Ureter (tissue), 1 donor: ENCODE measurements at regions not wholly inside any gene's neighbourhood (a gene's known extent, or its start where the extent isn't known, plus 50 kb on each side); places are given as distances from the start of the nearest gene placed in this dataset.

Experiments
- DNase-seq: peaks from one replicate; pipeline ENCODE4 v3.0.0-alpha.2; 2020; ENCODE audit warnings: low spot score
- donor health status: DM: yes; HTN: yes; CAD: no.

GRCh38 chr1:57644667-57645066 is 220.8 kb upstream of the DAB1 start:
- no peak for DNase-seq

DNA sequence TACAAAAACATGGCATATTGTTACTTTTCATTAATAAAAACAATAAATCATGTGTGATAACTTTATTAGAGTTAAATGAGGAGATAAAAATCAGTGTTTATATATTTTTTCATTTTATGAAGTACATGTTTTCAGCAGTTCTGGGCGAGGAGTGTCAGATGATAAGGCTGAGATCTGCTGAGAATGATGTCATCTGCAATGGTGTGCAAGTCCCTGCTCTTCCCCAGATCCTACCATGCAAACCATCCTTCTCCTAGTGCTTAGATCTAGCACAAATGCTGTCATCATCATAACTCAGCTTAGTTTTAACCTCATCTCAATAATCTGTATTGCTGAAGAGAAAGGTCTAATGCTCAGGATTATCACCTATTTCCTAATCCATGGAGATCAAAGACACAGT is 214.4 kb upstream of the DAB1 start:
- DNase-seq = no peak

DNA sequence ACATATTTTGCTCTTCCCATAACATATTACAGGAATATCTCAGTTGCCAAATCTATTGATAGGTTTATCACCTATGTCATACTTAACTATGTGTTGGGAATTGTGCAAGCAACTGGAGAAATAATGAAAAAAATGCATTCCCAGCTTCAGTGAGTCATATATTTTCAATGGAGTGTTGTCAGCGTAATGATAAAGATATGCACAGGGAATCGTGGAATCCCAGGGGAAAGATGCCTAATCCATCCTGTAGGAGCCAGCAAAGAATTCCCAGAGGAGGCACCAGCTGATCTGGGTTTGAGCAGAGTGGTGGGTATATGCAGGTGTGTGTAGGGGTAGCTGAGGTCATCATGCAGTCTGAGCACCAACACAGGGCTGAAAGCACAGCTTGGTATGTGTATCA is 213.3 kb upstream of the DAB1 start:
- no peak for DNase-seq

GRCh38 chr1:57633881-57634280 is 210.0 kb upstream of the DAB1 start:
- DNase-seq = no peak

GRCh38 chr1:57633056-57633455 is 209.2 kb upstream of the DAB1 start:
- no peak for DNase-seq

- no peak for DNase-seq
These were observed 208.5 kb upstream of the DAB1 start for GRCh38 chr1:57632401-57632800.

- no peak for DNase-seq
These were observed 203.8 kb upstream of the DAB1 start for GRCh38 chr1:57627612-57628011.

- no peak for DNase-seq
These were observed 200.1 kb upstream of the DAB1 start for GRCh38 chr1:57623791-57624538.

DNA sequence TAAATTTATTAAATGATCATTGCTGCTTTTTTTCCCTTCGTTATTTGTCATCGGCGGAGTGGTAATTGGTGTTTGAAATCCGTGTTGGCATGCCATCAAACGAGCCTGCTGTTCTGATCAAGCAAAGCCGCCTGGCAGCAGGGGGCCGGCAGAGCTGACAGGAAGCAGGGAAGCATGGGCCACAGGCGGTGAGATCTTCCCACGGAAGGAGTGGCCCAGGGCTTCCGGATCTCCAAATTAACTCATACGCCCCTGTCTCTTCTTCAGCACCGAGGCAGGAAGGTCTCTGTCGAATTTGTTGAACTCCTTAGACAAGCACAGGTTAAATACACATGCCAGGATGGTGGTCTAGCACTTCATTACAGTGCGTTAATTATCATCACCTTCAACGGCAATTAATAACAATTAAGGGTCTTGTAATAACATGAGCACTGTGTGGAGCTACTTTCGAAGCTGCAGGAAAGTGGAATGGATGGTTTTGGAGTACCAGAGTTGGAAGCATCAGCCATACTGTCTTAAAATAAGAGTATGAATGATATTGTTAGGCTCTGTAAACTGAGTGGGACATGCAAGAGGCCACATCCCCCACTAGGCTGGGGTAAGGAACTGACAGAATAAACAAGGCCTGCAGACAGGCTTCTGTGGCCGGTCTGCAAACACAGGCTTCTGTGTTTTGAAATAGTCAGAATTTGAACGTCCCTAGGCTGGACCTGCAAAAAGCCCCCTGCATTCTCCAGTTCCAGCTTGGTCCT is 199.4 kb upstream of the DAB1 start:
- DNase-seq = no peak

DNA sequence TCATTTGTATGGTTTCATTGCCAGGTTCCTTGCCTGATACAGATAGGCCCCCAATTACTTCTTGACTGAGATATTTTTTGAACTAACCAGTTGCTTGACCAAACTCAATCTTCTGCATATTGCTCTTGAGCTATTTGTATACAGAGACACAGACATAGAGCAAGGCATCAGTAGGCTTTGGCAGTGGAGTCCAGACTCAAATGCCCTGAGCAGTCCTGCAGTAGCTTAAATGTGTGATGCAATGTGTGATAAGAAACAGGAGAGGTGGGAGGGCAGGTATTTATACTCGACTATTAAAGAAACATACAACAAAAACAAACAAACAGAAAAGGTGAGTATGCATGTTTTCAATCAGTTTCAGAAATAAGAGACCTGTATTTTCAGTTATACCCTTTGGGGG is 197.9 kb upstream of the DAB1 start:
- DNase-seq = no peak

GRCh38 chr1:57620605-57621004 is 196.7 kb upstream of the DAB1 start:
- DNase-seq = no peak

GRCh38 chr1:57616921-57617320 is 193.1 kb upstream of the DAB1 start:
- DNase-seq = no peak

- no peak for DNase-seq
These were observed 192.1 kb upstream of the DAB1 start for GRCh38 chr1:57615956-57616355.

DNA sequence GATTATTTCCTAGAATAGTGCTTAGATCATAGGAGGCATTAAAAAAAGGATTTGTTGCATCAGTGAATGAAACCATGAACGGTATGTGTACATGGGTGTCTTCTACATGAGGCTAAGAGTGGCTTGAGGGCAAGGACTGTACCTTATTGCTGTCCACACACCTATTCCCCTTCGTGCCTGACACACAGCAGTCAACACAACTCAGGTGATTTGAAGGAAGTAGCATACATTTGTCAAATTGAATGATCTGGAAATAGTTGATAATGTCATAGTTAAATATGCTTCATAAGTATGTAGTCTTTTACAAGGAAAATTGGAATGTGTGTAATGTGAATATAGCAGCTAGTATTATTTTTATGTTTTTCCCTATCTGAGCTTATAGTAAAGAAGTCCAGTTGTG is 189.0 kb upstream of the DAB1 start:
- DNase-seq = no peak

DNA sequence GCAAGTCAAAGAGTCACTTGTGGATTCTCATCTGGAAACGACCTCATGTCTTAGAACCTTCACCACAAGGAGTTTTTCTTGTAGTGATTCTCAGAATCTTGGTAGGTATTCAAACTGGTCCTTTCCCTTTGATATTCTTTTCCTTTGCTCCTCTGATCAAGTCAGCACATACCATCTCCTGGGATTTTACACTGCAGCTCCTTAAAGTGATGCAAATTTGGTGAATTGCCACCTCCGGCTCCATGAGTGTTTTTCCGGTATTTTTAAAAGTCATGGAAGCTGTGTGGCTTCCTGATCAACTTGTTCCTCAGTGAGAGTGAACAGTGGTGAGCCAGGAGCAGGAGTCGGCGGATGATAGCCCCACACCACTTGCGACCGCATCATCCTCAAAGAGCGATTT is 182.1 kb upstream of the DAB1 start:
- DNase-seq = no peak

GRCh38 chr1:57603696-57604095 is 179.8 kb upstream of the DAB1 start:
- no peak for DNase-seq

GRCh38 chr1:57600424-57600823 is 176.6 kb upstream of the DAB1 start:
- DNase-seq = no peak

- DNase-seq = no peak
These were observed 175.6 kb upstream of the DAB1 start for GRCh38 chr1:57599236-57599994.

DNA sequence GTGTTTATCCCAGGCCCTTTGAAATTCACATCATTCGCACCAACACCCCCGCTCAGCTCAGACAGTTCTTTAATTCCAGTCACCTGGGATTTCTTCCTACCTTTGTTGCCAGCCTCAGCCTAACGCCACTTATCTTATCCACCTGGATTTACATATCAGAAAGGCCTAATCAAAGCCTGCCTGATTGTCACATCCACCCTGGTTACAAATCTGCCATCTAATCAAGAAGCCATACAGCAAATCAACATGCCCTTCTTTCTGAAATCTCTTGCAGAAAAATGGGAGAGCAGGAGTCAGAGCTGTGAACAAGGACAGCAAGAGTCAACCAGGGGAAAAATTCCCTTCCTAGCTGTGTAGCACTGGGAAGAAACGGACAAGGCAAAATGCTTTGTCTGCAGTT is 173.2 kb upstream of the DAB1 start:
- DNase-seq = no peak

DNA sequence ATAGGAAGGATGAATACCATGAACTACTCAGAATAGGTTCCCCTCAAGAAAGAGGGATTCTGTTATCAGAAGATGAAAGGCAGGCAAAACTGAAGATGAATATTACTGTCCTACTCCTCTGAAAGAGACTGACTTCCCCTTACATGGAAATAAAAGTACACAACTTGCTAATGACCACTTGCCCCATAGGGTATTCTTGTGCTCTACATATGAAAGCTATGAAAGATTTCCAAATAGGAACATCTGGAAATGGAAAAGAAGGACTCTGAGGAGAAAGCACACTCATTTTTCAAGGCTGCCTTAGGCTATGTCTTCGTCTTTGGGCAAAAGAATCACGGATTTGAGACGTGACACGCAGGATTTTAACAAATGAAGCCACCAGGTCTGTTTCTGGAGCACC is 170.1 kb upstream of the DAB1 start:
- DNase-seq = no peak

- no peak for DNase-seq
These were observed 168.0 kb upstream of the DAB1 start for GRCh38 chr1:57591842-57592241.

DNA sequence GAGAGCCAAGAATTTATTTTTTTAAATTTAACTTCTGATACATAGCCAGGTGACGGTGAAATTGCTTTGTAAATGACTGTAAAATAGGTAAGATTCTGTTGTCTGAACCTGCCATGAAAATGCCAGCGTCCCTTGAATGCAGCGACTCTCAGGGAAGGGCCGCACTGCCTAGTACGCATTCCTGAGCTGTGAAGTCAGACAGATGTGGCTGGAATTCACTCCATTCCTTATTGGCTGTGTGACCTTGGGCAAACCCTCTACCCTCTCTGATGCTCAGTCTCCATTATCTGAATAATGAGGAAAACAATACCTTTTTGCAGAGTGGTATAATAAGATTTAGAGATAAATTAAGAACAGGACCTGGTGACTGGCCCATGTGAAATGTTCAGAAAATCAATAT is 167.1 kb upstream of the DAB1 start:
- DNase-seq = no peak

DNA sequence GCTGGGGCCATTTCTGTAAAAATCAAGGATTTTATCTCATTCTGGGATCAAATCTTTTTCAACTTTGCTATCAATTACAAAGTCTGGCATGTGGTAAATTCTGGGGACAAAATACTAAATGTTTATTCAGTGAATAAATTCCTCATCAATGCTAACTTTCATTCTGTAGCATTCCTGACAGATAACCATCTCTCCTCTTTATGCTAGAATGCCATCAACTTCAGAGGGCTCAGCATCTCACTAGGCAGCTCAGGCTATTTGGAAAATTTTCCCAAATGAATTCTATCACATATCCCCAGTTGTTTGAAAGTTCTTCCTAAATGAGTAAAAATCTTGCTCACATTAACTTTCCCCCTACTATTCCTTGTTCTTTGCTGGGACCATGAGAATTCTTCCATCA is 163.0 kb upstream of the DAB1 start:
- DNase-seq = no peak
